GM12874 (cell line): ENCODE measurements at regions not wholly inside any gene's neighbourhood (a gene's known extent, or its start where the extent isn't known, plus 50 kb on each side); places are given as distances from the start of the nearest gene placed in this dataset.

Experiments
- CTCF ChIP-seq: IDR thresholded peaks from 2 replicates; pipeline ENCODE4 v1.5.1; 2011; ENCODE audit warnings: low read depth, mild to moderate bottlenecking, control low read depth, low read length, moderate library complexity; ENCODE audit not compliant: insufficient read depth

- no peak for TF ChIP-seq CTCF
Measured at GRCh38 chr11:98798333-98798732, 222.4 kb upstream of the CNTN5 start.

GRCh38 chr11:98800696-98801095 is 220.1 kb upstream of the CNTN5 start:
- no peak for TF ChIP-seq CTCF

- no peak for TF ChIP-seq CTCF
Measured at GRCh38 chr11:98828986-98829708, 191.6 kb upstream of the CNTN5 start.

- no peak for TF ChIP-seq CTCF
Measured at GRCh38 chr11:98829971-98830370, 190.8 kb upstream of the CNTN5 start.

- no peak for TF ChIP-seq CTCF
Measured at GRCh38 chr11:98834776-98835175, 186.0 kb upstream of the CNTN5 start.

- TF ChIP-seq CTCF: no peak
Measured at GRCh38 chr11:98835335-98835734, 185.4 kb upstream of the CNTN5 start.

GRCh38 chr11:98836156-98836555 is 184.6 kb upstream of the CNTN5 start:
- no peak for TF ChIP-seq CTCF
